H9 (cell line): ENCODE measurements at regions not wholly inside any gene's neighbourhood (a gene's known extent, or its start where the extent isn't known, plus 50 kb on each side); places are given as distances from the start of the nearest gene placed in this dataset.

ENCODE experiments used
- DNase-seq: peaks from one replicate; pipeline ENCODE4 v3.0.0-alpha.2; 2017
- H2AFZ ChIP-seq: one replicate; pipeline ENCODE4 v1.6.1; 2013; ENCODE audit warnings: mild to moderate bottlenecking, low read length, control low read depth, moderate library complexity
- H2AK5ac ChIP-seq: 2 replicates; pipeline ENCODE4 v1.6.1; 2013; ENCODE audit warnings: low read length, control low read depth, mixed read lengths; ENCODE audit not compliant: insufficient read length
- H2BK120ac ChIP-seq: one replicate; pipeline ENCODE4 v1.6.1; 2013; ENCODE audit warnings: low read depth, mild to moderate bottlenecking, low read length, control low read depth, inconsistent platforms; ENCODE audit not compliant: poor library complexity, severe bottlenecking
- H2BK12ac ChIP-seq: 2 replicates; pipeline ENCODE4 v1.6.1; 2013; ENCODE audit warnings: low read length, control low read depth, mixed read lengths, low read depth; ENCODE audit not compliant: insufficient read length
- H2BK15ac ChIP-seq: 2 replicates; pipeline ENCODE4 v1.6.1; 2013; ENCODE audit warnings: low read depth, low read length, control low read depth
- H2BK20ac ChIP-seq: one replicate; pipeline ENCODE4 v1.6.1; 2013; ENCODE audit warnings: low read depth, mild to moderate bottlenecking, low read length, control low read depth, inconsistent platforms; ENCODE audit not compliant: poor library complexity, severe bottlenecking
- H2BK5ac ChIP-seq: 2 replicates; pipeline ENCODE4 v1.6.1; 2013; ENCODE audit warnings: low read length, control low read depth, mixed read lengths; ENCODE audit not compliant: insufficient read length
- H3K14ac ChIP-seq: 2 replicates; pipeline ENCODE4 v1.6.1; 2013; ENCODE audit warnings: low read length, control low read depth; ENCODE audit not compliant: insufficient read depth
- H3K18ac ChIP-seq: 2 replicates; pipeline ENCODE4 v1.6.1; 2013; ENCODE audit warnings: low read depth, mild to moderate bottlenecking, mixed read lengths, low read length, control low read depth; ENCODE audit not compliant: insufficient read length
- H3K23ac ChIP-seq: 2 replicates; pipeline ENCODE4 v1.6.1; 2013; ENCODE audit warnings: low read length, control low read depth, mixed read lengths, low read depth; ENCODE audit not compliant: insufficient read length
- H3K23me2 ChIP-seq: 2 replicates; pipeline ENCODE4 v1.6.1; 2013; ENCODE audit warnings: low read depth, mild to moderate bottlenecking, mixed read lengths, low read length, control low read depth; ENCODE audit not compliant: insufficient read length, poor library complexity, severe bottlenecking
- H3K27ac ChIP-seq: 2 replicates; pipeline ENCODE4 v1.5.1; 2013; ENCODE audit warnings: low read length, control low read depth, mixed read lengths, low read depth; ENCODE audit not compliant: insufficient read length
- H3K27me3 ChIP-seq: 2 replicates; pipeline ENCODE4 v1.6.1; 2013; ENCODE audit warnings: low read length, control low read depth, inconsistent platforms; ENCODE audit not compliant: insufficient read depth
- H3K4ac ChIP-seq: 2 replicates; pipeline ENCODE4 v1.6.1; 2013; ENCODE audit warnings: low read depth, mild to moderate bottlenecking, control low read depth, inconsistent platforms, low read length, moderate library complexity
- H3K4me1 ChIP-seq: 2 replicates; pipeline ENCODE4 v1.6.1; 2013; ENCODE audit warnings: low read length, control low read depth, inconsistent platforms; ENCODE audit not compliant: insufficient read depth
- H3K4me2 ChIP-seq: 2 replicates; pipeline ENCODE4 v1.6.1; 2013; ENCODE audit warnings: low read length, control low read depth, mixed read lengths; ENCODE audit not compliant: insufficient read length, insufficient read depth
- H3K56ac ChIP-seq: 2 replicates; pipeline ENCODE4 v1.6.1; 2013; ENCODE audit warnings: low read depth, mild to moderate bottlenecking, mixed read lengths, low read length, control low read depth; ENCODE audit not compliant: insufficient read length
- H3K79me1 ChIP-seq: 2 replicates; pipeline ENCODE4 v1.6.1; 2013; ENCODE audit warnings: low read depth, mild to moderate bottlenecking, moderate library complexity, low read length, control low read depth, inconsistent platforms; ENCODE audit not compliant: insufficient read depth, poor library complexity, severe bottlenecking
- H3K79me2 ChIP-seq: 2 replicates; pipeline ENCODE4 v1.6.1; 2013; ENCODE audit warnings: low read length, control low read depth, inconsistent platforms; ENCODE audit not compliant: insufficient read depth
- H3K9ac ChIP-seq: 2 replicates; pipeline ENCODE4 v1.6.1; 2013; ENCODE audit warnings: low read length, control low read depth, mixed read lengths; ENCODE audit not compliant: insufficient read length; ENCODE audit errors: extremely low read depth
- H3K9me3 ChIP-seq: one replicate; pipeline ENCODE4 v1.6.1; 2013; ENCODE audit warnings: low read depth, low read length, inconsistent platforms; ENCODE audit not compliant: control insufficient read depth
- H3T11ph ChIP-seq: one replicate; pipeline ENCODE4 v1.6.1; 2013; ENCODE audit warnings: mild to moderate bottlenecking, low read length, control low read depth, inconsistent platforms
- H4K20me1 ChIP-seq: one replicate; pipeline ENCODE4 v1.6.1; 2013; ENCODE audit not compliant: control insufficient read depth, insufficient read length, insufficient read depth
- H4K5ac ChIP-seq: 2 replicates; pipeline ENCODE4 v1.6.1; 2013; ENCODE audit warnings: low read depth, mild to moderate bottlenecking, mixed read lengths, low read length, control low read depth; ENCODE audit not compliant: insufficient read length
- H4K8ac ChIP-seq: replicated peaks from 2 replicates; pipeline ENCODE4 v1.6.1; 2013; ENCODE audit warnings: low read length, control low read depth, mixed read lengths, low read depth; ENCODE audit not compliant: insufficient read length
- H4K91ac ChIP-seq: 2 replicates; pipeline ENCODE4 v1.6.1; 2013; ENCODE audit warnings: low read depth, mild to moderate bottlenecking, moderate library complexity, mixed read lengths, low read length, control low read depth; ENCODE audit not compliant: insufficient read length
- H3K27ac Mint-ChIP-seq, 3 experiments: 2 replicates in 2 of 3; 3 replicates in 1 of 3; pipeline ENCODE4 v1.8.0; 2020 to 2021; ENCODE audit warnings: mixed read lengths in 3 of 3, mild to moderate bottlenecking in 1 of 3, moderate library complexity in 1 of 3
- H3K27me3 Mint-ChIP-seq: 2 replicates; pipeline ENCODE4 v1.8.0; 2021; ENCODE audit warnings: low read depth, mild to moderate bottlenecking, moderate library complexity, mixed read lengths
- H3K36me3 Mint-ChIP-seq, 3 experiments: 2 replicates in 2 of 3; 3 replicates in 1 of 3; pipeline ENCODE4 v1.8.0; 2020 to 2021; ENCODE audit warnings: low read depth in 3 of 3, mixed read lengths in 3 of 3; ENCODE audit not compliant: insufficient read depth in 1 of 3
- H3K4me1 Mint-ChIP-seq, 2 experiments: 2 replicates each; pipeline ENCODE4 v1.8.0; 2020; ENCODE audit warnings: mixed read lengths in 2 of 2
- H3K4me3 Mint-ChIP-seq, 2 experiments: 2 replicates in 1 of 2; 3 replicates in 1 of 2; pipeline ENCODE4 v1.8.0; 2020 to 2021; ENCODE audit warnings: mild to moderate bottlenecking in 2 of 2, mixed read lengths in 2 of 2, moderate library complexity in 1 of 2
- H3K9me3 Mint-ChIP-seq, 2 experiments: 2 replicates in 1 of 2; 3 replicates in 1 of 2; pipeline ENCODE4 v1.8.0; 2020; ENCODE audit warnings: mild to moderate bottlenecking in 2 of 2, mixed read lengths in 2 of 2, moderate library complexity in 1 of 2
- CTCF ChIP-seq: fragments of 200-600 bp; sonication (generic); conservative IDR thresholded peaks from 3 replicates; pipeline ENCODE4 v1.8.0; 2021; ENCODE audit warnings: antibody characterized with exemption, mild to moderate bottlenecking
- WGBS: extraction: QIAGEN DNeasy Blood & Tissue Kit; methylation state at CpG from one replicate; pipeline ENCODE4 v1.1.7; 2013; ENCODE audit warnings: missing lambda C conversion rate, low lambda C conversion rate, mixed read lengths; ENCODE audit not compliant: insufficient read length; ENCODE audit errors: extremely low coverage; 5-methylcytosine and 5-hydroxymethylcytosine counted together

GRCh38 chr9:93896093-93896492, 59.1 kb downstream of the BARX1 start:
- H3K9ac ChIP-seq, result no peak overlapping the region
- no peaks in the 10 kb centered on the region for H3K23me2 ChIP-seq
- peaks cover 4% of the 10 kb centered on the region for H3K9me3 ChIP-seq
- H4K8ac ChIP-seq, result no peak overlapping the region
- H3K4me2 ChIP-seq, result no peak overlapping the region
- peaks cover 5 to 11% (median 8%) of the 10 kb centered on the region in 3 experiments; a peak in 5 of 7 replicates for H3K36me3 Mint-ChIP-seq
- H4K91ac ChIP-seq, result no peak overlapping the region
- no peak overlapping the region; a peak in 1 of 7 replicates for H3K27ac Mint-ChIP-seq
- H4K5ac ChIP-seq, result no peak overlapping the region
- H2BK15ac ChIP-seq, result no peak overlapping the region
- H3K79me1 ChIP-seq, result no peaks in the 10 kb centered on the region
- no peak overlapping the region for H3T11ph ChIP-seq
- H3K4me1 Mint-ChIP-seq, result no peaks in the 10 kb centered on the region
- H2BK12ac ChIP-seq, result no peak overlapping the region
- no peak for TF ChIP-seq CTCF
- H4K20me1 ChIP-seq, result no peaks in the 10 kb centered on the region
- no peak overlapping the region for H2AK5ac ChIP-seq
- no peak overlapping the region for H3K18ac ChIP-seq
- H2BK5ac ChIP-seq, result no peak overlapping the region
- no peak overlapping the region for H3K4me3 Mint-ChIP-seq
- H3K27me3 ChIP-seq, result no peaks in the 10 kb centered on the region
- no peaks in the 10 kb centered on the region for H3K79me2 ChIP-seq
- no peak overlapping the region for H3K4ac ChIP-seq
- H3K4me1 ChIP-seq, result no peaks in the 10 kb centered on the region
- no peak overlapping the region for H2AFZ ChIP-seq
- no peak overlapping the region for H3K27ac ChIP-seq
- H2BK120ac ChIP-seq, result no peak overlapping the region
- H3K56ac ChIP-seq, result no peak overlapping the region
- peaks cover 18 to 38% of the 10 kb centered on the region in 2 experiments for H3K9me3 Mint-ChIP-seq
- no peak overlapping the region for H3K23ac ChIP-seq
- H2BK20ac ChIP-seq, result no peak overlapping the region
- peaks cover 9% of the 10 kb centered on the region for H3K27me3 Mint-ChIP-seq
- peak overlapping the region; percentile 1; the same call in 1 of the 2 replicates for H3K14ac ChIP-seq
- DNase-seq, result peak; percentile 5
- no CpG with 5 or more reads among the region's 6 CpGs for WGBS
